ENCODE measurements at regions not wholly inside any gene's neighbourhood (a gene's known extent, or its start where the extent isn't known, plus 50 kb on each side); places are given as distances from the start of the nearest gene placed in this dataset.
"Not testable (repeated sequence)": the region's sequence is repeated elsewhere in the genome, so short reads cannot be mapped to it uniquely, and the experiment has no call there.

DNA sequence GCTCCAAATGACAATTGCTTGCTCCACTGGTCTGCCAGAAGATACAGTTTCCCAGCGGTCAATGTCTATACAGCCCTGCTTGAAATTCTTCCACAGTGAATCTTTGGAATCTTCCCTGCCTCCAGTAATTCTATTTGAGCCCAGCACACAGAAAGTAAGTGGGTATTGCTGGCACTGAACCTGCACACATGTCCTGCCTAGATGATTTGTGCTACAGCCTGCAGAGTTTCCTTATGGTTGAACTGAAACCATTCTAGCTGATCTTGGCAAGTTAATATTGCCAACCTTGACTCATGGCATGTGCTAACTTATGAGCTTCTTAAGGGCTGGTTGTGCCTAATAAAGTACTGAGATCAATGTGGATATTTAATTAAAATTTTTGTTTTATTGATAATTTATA, 553.8 kb upstream of the GNPDA2 start:
- Histone ChIP-seq H3K27me3 (no peaks in the 10 kb centered on the region), H3K4me3 (no peak overlapping the region), H3K9me3 (no peaks in the 10 kb centered on the region), H3K36me3 (no peaks in the 10 kb centered on the region), H3K27ac (no peak overlapping the region), H3K4me1 (no peaks in the 10 kb centered on the region)
- TF ChIP-seq, protein P1, sequence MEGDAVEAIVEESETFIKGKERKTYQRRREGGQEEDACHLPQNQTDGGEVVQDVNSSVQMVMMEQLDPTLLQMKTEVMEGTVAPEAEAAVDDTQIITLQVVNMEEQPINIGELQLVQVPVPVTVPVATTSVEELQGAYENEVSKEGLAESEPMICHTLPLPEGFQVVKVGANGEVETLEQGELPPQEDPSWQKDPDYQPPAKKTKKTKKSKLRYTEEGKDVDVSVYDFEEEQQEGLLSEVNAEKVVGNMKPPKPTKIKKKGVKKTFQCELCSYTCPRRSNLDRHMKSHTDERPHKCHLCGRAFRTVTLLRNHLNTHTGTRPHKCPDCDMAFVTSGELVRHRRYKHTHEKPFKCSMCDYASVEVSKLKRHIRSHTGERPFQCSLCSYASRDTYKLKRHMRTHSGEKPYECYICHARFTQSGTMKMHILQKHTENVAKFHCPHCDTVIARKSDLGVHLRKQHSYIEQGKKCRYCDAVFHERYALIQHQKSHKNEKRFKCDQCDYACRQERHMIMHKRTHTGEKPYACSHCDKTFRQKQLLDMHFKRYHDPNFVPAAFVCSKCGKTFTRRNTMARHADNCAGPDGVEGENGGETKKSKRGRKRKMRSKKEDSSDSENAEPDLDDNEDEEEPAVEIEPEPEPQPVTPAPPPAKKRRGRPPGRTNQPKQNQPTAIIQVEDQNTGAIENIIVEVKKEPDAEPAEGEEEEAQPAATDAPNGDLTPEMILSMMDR (IDR thresholded peaks at IDR 0.05): no peak
- ATAC-seq: no peak
- DNase-seq: no peak
- intact Hi-C loops (cut with DNase I): no loop called here

DNA sequence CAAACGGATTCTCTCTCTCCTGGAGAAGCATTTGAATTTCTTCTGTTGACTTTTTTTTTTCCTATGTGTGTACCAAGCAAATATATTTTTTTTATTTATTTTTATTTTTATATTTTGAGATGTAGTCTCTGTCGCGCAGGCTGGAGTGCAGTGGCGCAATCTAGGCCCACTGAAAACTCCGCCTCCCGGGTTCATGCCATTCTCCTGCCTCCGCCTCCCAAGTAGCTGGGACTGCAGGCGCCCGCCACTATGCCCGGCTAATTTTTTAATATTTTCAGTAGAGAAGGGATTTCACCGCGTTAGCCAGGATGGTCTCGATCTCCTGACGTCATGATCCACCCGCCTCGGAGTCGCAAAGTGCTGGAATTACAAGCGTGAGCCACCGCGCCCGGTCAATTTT, 549.5 kb upstream of the GNPDA2 start:
- no peak overlapping the region for H3K4me3 ChIP-seq

DNA sequence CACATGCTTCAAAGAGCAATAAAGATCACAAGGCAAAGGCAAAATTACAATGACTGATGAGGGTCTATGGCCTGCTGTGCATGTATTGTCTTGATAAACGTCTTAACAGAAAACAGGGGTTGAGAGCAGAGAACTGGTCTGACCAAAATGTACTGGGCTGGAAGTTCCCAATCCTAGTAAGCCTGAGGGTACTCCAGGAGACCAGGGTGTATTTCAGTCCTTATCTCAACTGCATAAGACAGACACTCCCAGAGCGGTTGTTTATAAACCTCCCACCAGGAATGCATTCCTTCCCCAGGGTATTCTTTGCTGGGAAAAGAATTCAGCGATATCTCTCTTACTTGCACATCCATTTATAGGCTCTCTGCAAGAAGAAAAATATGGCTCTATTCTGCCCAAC, 521.8 kb upstream of the GNPDA2 start:
- H3K27ac ChIP-seq; H3K4me1 ChIP-seq; ATAC-seq; H3K27me3 ChIP-seq; H3K9me3 ChIP-seq; DNase-seq; intact Hi-C loops (cut with DNase I); H3K4me3 ChIP-seq; H3K36me3 ChIP-seq: not testable (repeated sequence)

More for the DNA sequence above, 549.5 kb upstream of the GNPDA2 start:
- H3K27me3 ChIP-seq: no peaks in the 10 kb centered on the region
- TF ChIP-seq, protein P1 (IDR thresholded peaks at IDR 0.05): no peak
- intact Hi-C loops (cut with DNase I): no loop called here
- H3K27ac ChIP-seq: no peak overlapping the region
- no peaks in the 10 kb centered on the region for H3K4me1 ChIP-seq
- no peaks in the 10 kb centered on the region for H3K9me3 ChIP-seq
- peak in 1 of 4 donors; percentile 25 for DNase-seq
- H3K36me3 ChIP-seq: no peaks in the 10 kb centered on the region
- ATAC-seq: no peak

DNA sequence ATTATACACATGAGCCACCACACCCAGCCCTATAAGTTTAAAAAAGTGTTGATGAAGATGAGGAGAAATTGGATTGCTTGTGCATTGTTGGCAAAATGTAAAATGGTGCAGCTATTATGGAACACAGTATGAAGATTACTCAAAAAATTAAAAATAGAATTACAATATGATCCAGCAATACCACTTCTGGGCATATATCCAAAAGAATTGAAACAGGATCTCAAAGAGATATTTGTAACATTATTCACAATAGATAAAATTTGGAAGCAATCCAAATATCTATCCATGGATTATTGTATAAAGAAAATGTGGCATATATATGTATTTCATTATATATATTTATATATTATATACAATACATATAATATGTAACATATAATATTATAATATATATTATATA, 515.6 kb upstream of the GNPDA2 start:
- no peak for DNase-seq
- Histone ChIP-seq H3K27ac (no peak overlapping the region), H3K4me1 (no peaks in the 10 kb centered on the region), H3K4me3 (no peak overlapping the region), H3K36me3 (no peaks in the 10 kb centered on the region), H3K27me3 (no peaks in the 10 kb centered on the region), H3K9me3 (peaks cover 0 to 11% of the 10 kb centered on the region in 2 donors)
- TF ChIP-seq, protein P1 (IDR thresholded peaks at IDR 0.05): no peak
- intact Hi-C loops (cut with DNase I): no loop called here
- ATAC-seq: no peak

DNA sequence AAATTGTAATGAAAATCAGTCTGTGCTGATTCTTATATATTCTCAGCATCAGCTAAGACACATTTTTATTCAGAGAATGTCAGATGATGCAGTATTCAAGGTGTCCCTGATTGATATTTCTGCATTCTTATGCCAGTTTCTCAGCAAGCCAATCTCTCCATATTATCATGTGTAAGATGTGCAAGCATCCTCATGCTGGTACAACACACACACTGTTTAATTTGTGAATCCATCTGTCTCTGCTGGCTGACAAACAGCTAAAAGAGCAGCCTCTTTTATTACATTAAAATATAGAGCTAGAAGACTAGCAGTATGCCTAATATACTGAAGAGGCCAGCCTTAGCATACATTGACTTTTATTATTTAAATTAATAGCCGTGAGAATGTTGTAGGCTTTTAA, 502.9 kb upstream of the GNPDA2 start:
- intact Hi-C loops (cut with DNase I): no loop called here

More for the DNA sequence above, 502.9 kb upstream of the GNPDA2 start:
- Histone ChIP-seq H3K9me3 (peaks cover 0 to 8% of the 10 kb centered on the region in 2 donors), H3K27ac (no peak overlapping the region), H3K4me3 (no peak overlapping the region), H3K36me3 (no peaks in the 10 kb centered on the region), H3K4me1 (no peaks in the 10 kb centered on the region), H3K27me3 (no peaks in the 10 kb centered on the region)
- DNase-seq: no peak
- ATAC-seq: no peak
- TF ChIP-seq, protein P1 (IDR thresholded peaks at IDR 0.05): no peak

Data from left lung (tissue), 4 donors.